HEK293T (cell line): ENCODE measurements at regions not wholly inside any gene's neighbourhood (a gene's known extent, or its start where the extent isn't known, plus 50 kb on each side); places are given as distances from the start of the nearest gene placed in this dataset.

Experiments
- CTBP1 ChIP-seq: fragments of 450-650 bp; IDR thresholded peaks from 2 replicates; pipeline ENCODE4 v1.6.1; 2016; ENCODE audit warnings: borderline replicate concordance
- ELF4 ChIP-seq: fragments of 450-650 bp; IDR thresholded peaks from 2 replicates; pipeline ENCODE4 v1.6.1; 2017; ENCODE audit warnings: antibody characterized with exemption
- FOXA1 ChIP-seq: fragments of 450-650 bp; IDR thresholded peaks from 2 replicates; pipeline ENCODE4 v1.6.1; 2016; ENCODE audit warnings: mild to moderate bottlenecking
- FOXK2 ChIP-seq: fragments of 450-650 bp; IDR thresholded peaks from 2 replicates; pipeline ENCODE4 v1.6.1; 2016; ENCODE audit warnings: mild to moderate bottlenecking
- FOXM1 ChIP-seq: fragments of 450-650 bp; IDR thresholded peaks from 2 replicates; pipeline ENCODE4 v1.6.1; 2017; ENCODE audit warnings: mild to moderate bottlenecking, borderline replicate concordance
- LEF1 ChIP-seq: fragments of 450-650 bp; IDR thresholded peaks from 2 replicates; pipeline ENCODE4 v1.6.1; 2017; ENCODE audit warnings: mild to moderate bottlenecking, borderline replicate concordance
- NFRKB ChIP-seq: fragments of 450-650 bp; IDR thresholded peaks from 2 replicates; pipeline ENCODE4 v1.6.1; 2016; ENCODE audit warnings: mild to moderate bottlenecking, moderate library complexity
- SUZ12 ChIP-seq: fragments of 450-650 bp; IDR thresholded peaks from 2 replicates; pipeline ENCODE4 v1.6.1; 2016; ENCODE audit warnings: mild to moderate bottlenecking

GRCh38 chr10:35998026-35998425 lies 355.9 kb upstream of the FZD8 start:
- TF ChIP-seq SUZ12 (no peak), FOXA1 (no peak), CTBP1 (no peak), FOXM1 (no peak), FOXK2 (no peak), ELF4 (no peak), NFRKB (no peak), LEF1 (no peak)
